IMR-90 (cell line): ENCODE measurements at regions not wholly inside any gene's neighbourhood (a gene's known extent, or its start where the extent isn't known, plus 50 kb on each side); places are given as distances from the start of the nearest gene placed in this dataset.

Source experiments
- CEBPB ChIP-seq: IDR thresholded peaks from 2 replicates; pipeline ENCODE4 v1.6.1; 2012; ENCODE audit warnings: low read depth, low read length, improper control_type of control experiment
- MAFK ChIP-seq: IDR thresholded peaks from 2 replicates; pipeline ENCODE4 v1.6.1; 2012; ENCODE audit warnings: low read depth, low read length, improper control_type of control experiment
- MAZ ChIP-seq: IDR thresholded peaks from 2 replicates; pipeline ENCODE4 v1.6.1; 2012; ENCODE audit warnings: low read depth, mild to moderate bottlenecking, low read length, improper control_type of control experiment, moderate library complexity, borderline replicate concordance
- NFE2L2 ChIP-seq: fragments of 150-350 bp; IDR thresholded peaks from 2 replicates; pipeline ENCODE4 v1.6.1; 2016; ENCODE audit warnings: low read depth, mild to moderate bottlenecking, low read length
- POLR2A ChIP-seq: IDR thresholded peaks from 2 replicates; pipeline ENCODE4 v1.6.1; 2012; ENCODE audit warnings: mild to moderate bottlenecking, low read depth, low read length
- RAD21 ChIP-seq: IDR thresholded peaks from 2 replicates; pipeline ENCODE4 v1.6.1; 2012; ENCODE audit warnings: low read length, improper control_type of control experiment
- RCOR1 ChIP-seq: IDR thresholded peaks from 2 replicates; pipeline ENCODE4 v1.6.1; 2012; ENCODE audit warnings: mild to moderate bottlenecking, low read length, improper control_type of control experiment; ENCODE audit not compliant: insufficient replicate concordance
- SMC3 ChIP-seq: fragments of 150-350 bp; IDR thresholded peaks from 2 replicates; pipeline ENCODE4 v1.6.1; 2016; ENCODE audit warnings: low read depth, mild to moderate bottlenecking, antibody characterized with exemption, low read length, moderate library complexity
- USF2 ChIP-seq: fragments of 150-350 bp; IDR thresholded peaks from 2 replicates; pipeline ENCODE4 v1.6.1; 2017; ENCODE audit warnings: mild to moderate bottlenecking, antibody characterized with exemption, low read length, low read depth
- TF ChIP-seq, protein P1 (sequence below): conservative IDR thresholded peaks from 2 replicates; pipeline ENCODE4 v1.5.1; 2012; ENCODE audit warnings: mild to moderate bottlenecking, low read depth, low read length, improper control_type of control experiment
- TF ChIP-seq, protein P2 (sequence below): fragments of 150-350 bp; IDR thresholded peaks from 2 replicates; pipeline ENCODE4 v1.6.1; 2016; ENCODE audit warnings: low read depth, mild to moderate bottlenecking, low read length, moderate library complexity, borderline replicate concordance

- TF ChIP-seq, protein P1, sequence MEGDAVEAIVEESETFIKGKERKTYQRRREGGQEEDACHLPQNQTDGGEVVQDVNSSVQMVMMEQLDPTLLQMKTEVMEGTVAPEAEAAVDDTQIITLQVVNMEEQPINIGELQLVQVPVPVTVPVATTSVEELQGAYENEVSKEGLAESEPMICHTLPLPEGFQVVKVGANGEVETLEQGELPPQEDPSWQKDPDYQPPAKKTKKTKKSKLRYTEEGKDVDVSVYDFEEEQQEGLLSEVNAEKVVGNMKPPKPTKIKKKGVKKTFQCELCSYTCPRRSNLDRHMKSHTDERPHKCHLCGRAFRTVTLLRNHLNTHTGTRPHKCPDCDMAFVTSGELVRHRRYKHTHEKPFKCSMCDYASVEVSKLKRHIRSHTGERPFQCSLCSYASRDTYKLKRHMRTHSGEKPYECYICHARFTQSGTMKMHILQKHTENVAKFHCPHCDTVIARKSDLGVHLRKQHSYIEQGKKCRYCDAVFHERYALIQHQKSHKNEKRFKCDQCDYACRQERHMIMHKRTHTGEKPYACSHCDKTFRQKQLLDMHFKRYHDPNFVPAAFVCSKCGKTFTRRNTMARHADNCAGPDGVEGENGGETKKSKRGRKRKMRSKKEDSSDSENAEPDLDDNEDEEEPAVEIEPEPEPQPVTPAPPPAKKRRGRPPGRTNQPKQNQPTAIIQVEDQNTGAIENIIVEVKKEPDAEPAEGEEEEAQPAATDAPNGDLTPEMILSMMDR = no peak
- no peak for TF ChIP-seq POLR2A
- no peak for TF ChIP-seq RCOR1
- TF ChIP-seq NFE2L2 = no peak
- no peak for TF ChIP-seq MAFK
- TF ChIP-seq MAZ = no peak
- TF ChIP-seq CEBPB = no peak
- TF ChIP-seq, protein P2, sequence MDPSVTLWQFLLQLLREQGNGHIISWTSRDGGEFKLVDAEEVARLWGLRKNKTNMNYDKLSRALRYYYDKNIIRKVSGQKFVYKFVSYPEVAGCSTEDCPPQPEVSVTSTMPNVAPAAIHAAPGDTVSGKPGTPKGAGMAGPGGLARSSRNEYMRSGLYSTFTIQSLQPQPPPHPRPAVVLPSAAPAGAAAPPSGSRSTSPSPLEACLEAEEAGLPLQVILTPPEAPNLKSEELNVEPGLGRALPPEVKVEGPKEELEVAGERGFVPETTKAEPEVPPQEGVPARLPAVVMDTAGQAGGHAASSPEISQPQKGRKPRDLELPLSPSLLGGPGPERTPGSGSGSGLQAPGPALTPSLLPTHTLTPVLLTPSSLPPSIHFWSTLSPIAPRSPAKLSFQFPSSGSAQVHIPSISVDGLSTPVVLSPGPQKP = no peak
- TF ChIP-seq SMC3 = no peak
- TF ChIP-seq RAD21 = no peak
- TF ChIP-seq USF2 = no peak
Measured at GRCh38 chrX:87728459-87728858, 210.9 kb downstream of the KLHL4 start.
